ENCODE measurements at regions not wholly inside any gene's neighbourhood (a gene's known extent, or its start where the extent isn't known, plus 50 kb on each side); places are given as distances from the start of the nearest gene placed in this dataset.
"Not testable (repeated sequence)": the region's sequence is repeated elsewhere in the genome, so short reads cannot be mapped to it uniquely, and the experiment has no call there.

- TF ChIP-seq LEF1 (IDR thresholded peaks at IDR 0.05; ENCODE audit: borderline replicate concordance); FOXM1 (IDR thresholded peaks at IDR 0.05; ENCODE audit: borderline replicate concordance); SP1 (IDR thresholded peaks at IDR 0.05): not testable (repeated sequence)
- TF ChIP-seq, protein P1, sequence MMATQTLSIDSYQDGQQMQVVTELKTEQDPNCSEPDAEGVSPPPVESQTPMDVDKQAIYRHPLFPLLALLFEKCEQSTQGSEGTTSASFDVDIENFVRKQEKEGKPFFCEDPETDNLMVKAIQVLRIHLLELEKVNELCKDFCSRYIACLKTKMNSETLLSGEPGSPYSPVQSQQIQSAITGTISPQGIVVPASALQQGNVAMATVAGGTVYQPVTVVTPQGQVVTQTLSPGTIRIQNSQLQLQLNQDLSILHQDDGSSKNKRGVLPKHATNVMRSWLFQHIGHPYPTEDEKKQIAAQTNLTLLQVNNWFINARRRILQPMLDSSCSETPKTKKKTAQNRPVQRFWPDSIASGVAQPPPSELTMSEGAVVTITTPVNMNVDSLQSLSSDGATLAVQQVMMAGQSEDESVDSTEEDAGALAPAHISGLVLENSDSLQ (IDR thresholded peaks at IDR 0.05) = not testable (repeated sequence)
These were observed 286.1 kb upstream of the MTPN start for GRCh38 chr7:136263112-136263860.

Measured in HEK293T (cell line).